ENCODE measurements at regions not wholly inside any gene's neighbourhood (a gene's known extent, or its start where the extent isn't known, plus 50 kb on each side); places are given as distances from the start of the nearest gene placed in this dataset.

- WGBS, 2 donors: 77 to 78% methylated on average over 7 of the region's 7 CpGs
- no peak overlapping the region for H3K4me3 ChIP-seq (ENCODE audit: low read depth, poor library complexity, severe bottlenecking)
- intact Hi-C loops (cut with DNase I; ENCODE audit: low total_unique reads): no loop called here
- no peak for DNase-seq (ENCODE audit: low spot score in 2 of 2)
- TF ChIP-seq POLR2A (IDR thresholded peaks at IDR 0.05): no peak
- TF ChIP-seq, protein P1, sequence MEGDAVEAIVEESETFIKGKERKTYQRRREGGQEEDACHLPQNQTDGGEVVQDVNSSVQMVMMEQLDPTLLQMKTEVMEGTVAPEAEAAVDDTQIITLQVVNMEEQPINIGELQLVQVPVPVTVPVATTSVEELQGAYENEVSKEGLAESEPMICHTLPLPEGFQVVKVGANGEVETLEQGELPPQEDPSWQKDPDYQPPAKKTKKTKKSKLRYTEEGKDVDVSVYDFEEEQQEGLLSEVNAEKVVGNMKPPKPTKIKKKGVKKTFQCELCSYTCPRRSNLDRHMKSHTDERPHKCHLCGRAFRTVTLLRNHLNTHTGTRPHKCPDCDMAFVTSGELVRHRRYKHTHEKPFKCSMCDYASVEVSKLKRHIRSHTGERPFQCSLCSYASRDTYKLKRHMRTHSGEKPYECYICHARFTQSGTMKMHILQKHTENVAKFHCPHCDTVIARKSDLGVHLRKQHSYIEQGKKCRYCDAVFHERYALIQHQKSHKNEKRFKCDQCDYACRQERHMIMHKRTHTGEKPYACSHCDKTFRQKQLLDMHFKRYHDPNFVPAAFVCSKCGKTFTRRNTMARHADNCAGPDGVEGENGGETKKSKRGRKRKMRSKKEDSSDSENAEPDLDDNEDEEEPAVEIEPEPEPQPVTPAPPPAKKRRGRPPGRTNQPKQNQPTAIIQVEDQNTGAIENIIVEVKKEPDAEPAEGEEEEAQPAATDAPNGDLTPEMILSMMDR (IDR thresholded peaks at IDR 0.05): no peak
Measured at GRCh38 chr20:61053889-61054288, 198.2 kb upstream of the CDH4 start.

DNA sequence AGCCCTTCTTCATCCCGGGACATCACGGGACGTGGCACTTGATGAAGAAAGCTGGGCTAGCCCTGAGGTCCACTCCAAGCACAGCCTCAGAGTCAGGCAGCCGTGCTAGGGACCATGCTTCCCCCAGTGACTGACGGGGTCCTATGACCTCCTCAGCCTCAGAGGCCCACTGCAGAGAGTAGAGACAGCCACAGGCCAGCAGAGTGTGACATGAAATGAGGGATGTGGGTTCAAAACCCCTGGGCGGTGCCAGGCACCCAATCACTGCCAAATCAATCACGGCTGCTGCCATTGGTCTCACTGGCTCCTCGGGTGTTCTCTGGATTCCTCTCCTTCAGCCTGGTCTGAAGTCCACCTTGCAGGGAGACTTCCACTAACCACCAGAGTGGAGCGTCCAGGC, 197.7 kb upstream of the CDH4 start:
- no peak overlapping the region for H3K4me3 ChIP-seq (ENCODE audit: low read depth, poor library complexity, severe bottlenecking)
- intact Hi-C loops (cut with DNase I; ENCODE audit: low total_unique reads): no loop called here
- 78 to 82% methylated on average over 7 to 9 of the region's 9 CpGs for WGBS, 2 donors
- TF ChIP-seq POLR2A (IDR thresholded peaks at IDR 0.05): no peak
- TF ChIP-seq, protein P1 (IDR thresholded peaks at IDR 0.05): no peak
- peak in 1 of 2 donors; percentile 77 for DNase-seq (ENCODE audit: low spot score in 2 of 2)

GRCh38 chr20:61055180-61056010, 196.7 kb upstream of the CDH4 start:
- H3K4me3 ChIP-seq (ENCODE audit: low read depth, poor library complexity, severe bottlenecking): no peak overlapping the region
- intact Hi-C loops (cut with DNase I; ENCODE audit: low total_unique reads): no loop called here
- 61 to 70% methylated on average over 14 of the region's 14 CpGs for WGBS, 2 donors
- DNase-seq (ENCODE audit: low spot score in 2 of 2): peak in 1 of 2 donors; percentile 54
- no peak for TF ChIP-seq POLR2A (IDR thresholded peaks at IDR 0.05)
- TF ChIP-seq, protein P1 (IDR thresholded peaks at IDR 0.05): no peak

- intact Hi-C loops (cut with DNase I; ENCODE audit: low total_unique reads): no loop called here
- TF ChIP-seq, protein P1 (IDR thresholded peaks at IDR 0.05): no peak
- no peak for TF ChIP-seq POLR2A (IDR thresholded peaks at IDR 0.05)
- WGBS, 2 donors: 78 to 81% methylated on average over 10 of the region's 10 CpGs
- H3K4me3 ChIP-seq (ENCODE audit: low read depth, poor library complexity, severe bottlenecking): no peak overlapping the region
- peak in 1 of 2 donors; percentile 68 for DNase-seq (ENCODE audit: low spot score in 2 of 2)
Measured at GRCh38 chr20:61056116-61056515, 195.9 kb upstream of the CDH4 start.

GRCh38 chr20:61056627-61057442, 195.2 kb upstream of the CDH4 start:
- DNase-seq (ENCODE audit: low spot score in 2 of 2): peak in 1 of 2 donors; percentile 53
- WGBS, 2 donors: 72 to 82% methylated on average over 16 of the region's 16 CpGs
- intact Hi-C loops (cut with DNase I; ENCODE audit: low total_unique reads): no loop called here
- TF ChIP-seq, protein P1 (IDR thresholded peaks at IDR 0.05): no peak
- no peak for TF ChIP-seq POLR2A (IDR thresholded peaks at IDR 0.05)
- H3K4me3 ChIP-seq (ENCODE audit: low read depth, poor library complexity, severe bottlenecking): no peak overlapping the region

All from lower leg skin (tissue), 4 donors.